ENCODE measurements at regions not wholly inside any gene's neighbourhood (a gene's known extent, or its start where the extent isn't known, plus 50 kb on each side); places are given as distances from the start of the nearest gene placed in this dataset.

- no peak for DNase-seq
Measured at GRCh38 chr10:10794791-10795191, 222.9 kb upstream of the CELF2 start.

GRCh38 chr10:10796061-10796773 lies 221.5 kb upstream of the CELF2 start:
- DNase-seq = no peak

- no peak for DNase-seq
Measured at GRCh38 chr10:10796774-10797415, 220.8 kb upstream of the CELF2 start.

- DNase-seq = no peak
Measured at GRCh38 chr10:10797513-10797912, 220.2 kb upstream of the CELF2 start.

GRCh38 chr10:10798102-10798863 lies 219.4 kb upstream of the CELF2 start:
- no peak for DNase-seq

- DNase-seq = no peak
Measured at GRCh38 chr10:10798864-10799192, 218.8 kb upstream of the CELF2 start.

- DNase-seq = no peak
Measured at GRCh38 chr10:10800961-10801360, 216.7 kb upstream of the CELF2 start.

- no peak for DNase-seq
Measured at GRCh38 chr10:10803278-10803677, 214.4 kb upstream of the CELF2 start.

GRCh38 chr10:10804061-10804460 lies 213.6 kb upstream of the CELF2 start:
- DNase-seq = no peak

GRCh38 chr10:10804998-10805740 lies 212.5 kb upstream of the CELF2 start:
- DNase-seq = no peak

GRCh38 chr10:10807106-10807505 lies 210.6 kb upstream of the CELF2 start:
- DNase-seq = no peak

GRCh38 chr10:10811562-10811961 lies 206.1 kb upstream of the CELF2 start:
- no peak for DNase-seq

GRCh38 chr10:10813656-10814055 lies 204.0 kb upstream of the CELF2 start:
- no peak for DNase-seq

- no peak for DNase-seq
Measured at GRCh38 chr10:10814069-10814468, 203.6 kb upstream of the CELF2 start.

- DNase-seq = no peak
Measured at GRCh38 chr10:10816447-10816846, 201.2 kb upstream of the CELF2 start.

- no peak for DNase-seq
Measured at GRCh38 chr10:10817609-10818008, 200.1 kb upstream of the CELF2 start.

- no peak for DNase-seq
Measured at GRCh38 chr10:10818082-10818481, 199.6 kb upstream of the CELF2 start.

GRCh38 chr10:10819206-10819856 lies 198.3 kb upstream of the CELF2 start:
- DNase-seq = no peak

- no peak for DNase-seq
Measured at GRCh38 chr10:10821926-10822325, 195.7 kb upstream of the CELF2 start.

- no peak for DNase-seq
Measured at GRCh38 chr10:10824591-10825148, 193.0 kb upstream of the CELF2 start.

- no peak for DNase-seq
Measured at GRCh38 chr10:10826125-10826524, 191.5 kb upstream of the CELF2 start.

GRCh38 chr10:10828623-10829022 lies 189.0 kb upstream of the CELF2 start:
- no peak for DNase-seq

- no peak for DNase-seq
Measured at GRCh38 chr10:10829576-10829975, 188.1 kb upstream of the CELF2 start.

All from amniotic stem cell (primary cell).